SK-N-SH treated with all-trans-retinoic acid at 6 μM for 48 hours (cell line): ENCODE measurements at regions not wholly inside any gene's neighbourhood (a gene's known extent, or its start where the extent isn't known, plus 50 kb on each side); places are given as distances from the start of the nearest gene placed in this dataset.

Source experiments
- ATAC-seq: fragments of 200-7000 bp; cut with Tn5 transposase; 3 replicates; pipeline ENCODE4 v1.9.1; 2020; ENCODE audit warnings: mild to moderate bottlenecking, moderate library complexity
- ARNTL ChIP-seq: fragments of 450-650 bp; formaldehyde crosslinking; IDR thresholded peaks from 2 replicates; pipeline ENCODE4 v1.5.0; 2020; ENCODE audit warnings: low read depth, mild to moderate bottlenecking, moderate library complexity, borderline replicate concordance
- CREB5 ChIP-seq: fragments of 250-450 bp; sonication (Bioruptor Pico); IDR thresholded peaks from 2 replicates; pipeline ENCODE4 v1.5.1; 2020; ENCODE audit warnings: low read depth, mild to moderate bottlenecking, moderate library complexity
- CSDC2 ChIP-seq: fragments of 250-450 bp; sonication (Bioruptor Pico); IDR thresholded peaks from 2 replicates; pipeline ENCODE4 v1.5.0; 2020; ENCODE audit warnings: mild to moderate bottlenecking, moderate library complexity
- ESRRG ChIP-seq: fragments of 250-450 bp; sonication (Bioruptor Pico); IDR thresholded peaks from 2 replicates; pipeline ENCODE4 v1.6.1; 2021; ENCODE audit warnings: mild to moderate bottlenecking
- GLIS3 ChIP-seq: fragments of 250-450 bp; sonication (Bioruptor Pico); IDR thresholded peaks from 2 replicates; pipeline ENCODE4 v1.5.0; 2020; ENCODE audit warnings: mild to moderate bottlenecking, moderate library complexity
- ISL1 ChIP-seq: fragments of 250-450 bp; sonication (Bioruptor Pico); IDR thresholded peaks from 2 replicates; pipeline ENCODE4 v2.1.2; 2022; ENCODE audit warnings: mild to moderate bottlenecking, moderate library complexity
- OSR1 ChIP-seq: fragments of 250-450 bp; sonication (Bioruptor Pico); IDR thresholded peaks from 2 replicates; pipeline ENCODE4 v1.8.0; 2022; ENCODE audit warnings: moderate library complexity, mild to moderate bottlenecking, inconsistent platforms
- PATZ1 ChIP-seq: fragments of 250-450 bp; sonication (Bioruptor Pico); IDR thresholded peaks from 2 replicates; pipeline ENCODE4 v1.8.0; 2020; ENCODE audit warnings: mild to moderate bottlenecking, moderate library complexity, borderline replicate concordance
- POU6F1 ChIP-seq: fragments of 250-450 bp; sonication (Bioruptor Pico); IDR thresholded peaks from 2 replicates; pipeline ENCODE4 v1.8.0; 2021; ENCODE audit warnings: low read depth, mild to moderate bottlenecking, moderate library complexity, borderline replicate concordance
- PPARA ChIP-seq: fragments of 250-450 bp; sonication (Bioruptor Pico); IDR thresholded peaks from 2 replicates; pipeline ENCODE4 v1.5.0; 2020; ENCODE audit warnings: mild to moderate bottlenecking, borderline replicate concordance
- RARB ChIP-seq: fragments of 250-450 bp; sonication (Bioruptor Pico); IDR thresholded peaks from 2 replicates; pipeline ENCODE4 v1.8.0; 2021; ENCODE audit warnings: mild to moderate bottlenecking, moderate library complexity
- SNAI2 ChIP-seq: fragments of 250-450 bp; sonication (Bioruptor Pico); IDR thresholded peaks from 2 replicates; pipeline ENCODE4 v1.5.0; 2020; ENCODE audit warnings: mild to moderate bottlenecking, moderate library complexity
- TCF4 ChIP-seq: fragments of 250-450 bp; sonication (Bioruptor Pico); IDR thresholded peaks from 2 replicates; pipeline ENCODE4 v1.8.0; 2021; ENCODE audit warnings: mild to moderate bottlenecking, moderate library complexity, borderline replicate concordance
- TOX ChIP-seq: fragments of 250-450 bp; sonication (Bioruptor Pico); IDR thresholded peaks from 2 replicates; pipeline ENCODE4 v1.8.0; 2021; ENCODE audit warnings: mild to moderate bottlenecking, moderate library complexity, borderline replicate concordance
- TSHZ2 ChIP-seq: fragments of 250-450 bp; sonication (Bioruptor Pico); IDR thresholded peaks from 2 replicates; pipeline ENCODE4 v1.5.0; 2020; ENCODE audit warnings: mild to moderate bottlenecking, moderate library complexity
- ZC3H10 ChIP-seq: fragments of 250-450 bp; sonication (Bioruptor Pico); IDR thresholded peaks from 2 replicates; pipeline ENCODE4 v1.5.1; 2021; ENCODE audit warnings: mild to moderate bottlenecking, moderate library complexity
- ZFP3 ChIP-seq: fragments of 250-450 bp; sonication (Bioruptor Pico); IDR thresholded peaks from 2 replicates; pipeline ENCODE4 v1.5.0; 2020; ENCODE audit warnings: mild to moderate bottlenecking, moderate library complexity
- ZFP30 ChIP-seq: fragments of 450-650 bp; formaldehyde crosslinking; IDR thresholded peaks from 2 replicates; pipeline ENCODE4 v1.5.0; 2022; ENCODE audit warnings: mild to moderate bottlenecking, moderate library complexity
- ZNF565 ChIP-seq: fragments of 450-650 bp; formaldehyde crosslinking; conservative IDR thresholded peaks from 2 replicates; pipeline ENCODE4 v1.5.0; 2020; ENCODE audit warnings: low read depth, mild to moderate bottlenecking, moderate library complexity
- ZNF70 ChIP-seq: fragments of 450-650 bp; formaldehyde crosslinking; IDR thresholded peaks from 2 replicates; pipeline ENCODE4 v1.5.0; 2020; ENCODE audit warnings: mild to moderate bottlenecking, moderate library complexity
- ZNF8 ChIP-seq: fragments of 450-650 bp; formaldehyde crosslinking; IDR thresholded peaks from 2 replicates; pipeline ENCODE4 v1.5.0; 2020; ENCODE audit warnings: mild to moderate bottlenecking, moderate library complexity

- TF ChIP-seq RARB (CRISPR knock-in tag) (no peak), TOX (CRISPR knock-in tag) (no peak), ESRRG (CRISPR knock-in tag) (no peak), PPARA (no peak), ZNF70 (CRISPR knock-in tag) (no peak), ZC3H10 (CRISPR knock-in tag) (no peak), TCF4 (CRISPR knock-in tag) (no peak), TSHZ2 (CRISPR knock-in tag) (no peak), ZFP30 (CRISPR knock-in tag) (no peak), OSR1 (CRISPR knock-in tag) (no peak), ZNF8 (CRISPR knock-in tag) (no peak), ISL1 (no peak), POU6F1 (no peak), ZFP3 (CRISPR knock-in tag) (no peak), PATZ1 (CRISPR knock-in tag) (no peak), SNAI2 (CRISPR knock-in tag) (no peak), GLIS3 (CRISPR knock-in tag) (no peak), CREB5 (CRISPR knock-in tag) (no peak), ARNTL (CRISPR knock-in tag) (no peak)
- ATAC-seq: no peak
Measured at GRCh38 chr2:136375017-136375901, 257.3 kb upstream of the CXCR4 start.

GRCh38 chr2:136373841-136374240, 255.9 kb upstream of the CXCR4 start:
- ATAC-seq: no peak
- TF ChIP-seq RARB (CRISPR knock-in tag): no peak
- TF ChIP-seq SNAI2 (CRISPR knock-in tag): no peak
- TF ChIP-seq CSDC2: no peak
- TF ChIP-seq ARNTL (CRISPR knock-in tag): no peak
- no peak for TF ChIP-seq ESRRG (CRISPR knock-in tag)
- no peak for TF ChIP-seq ZNF565
- no peak for TF ChIP-seq TCF4 (CRISPR knock-in tag)
- no peak for TF ChIP-seq ZNF8 (CRISPR knock-in tag)
- no peak for TF ChIP-seq TSHZ2 (CRISPR knock-in tag)
